GM12878 (cell line): ENCODE measurements at regions not wholly inside any gene's neighbourhood (a gene's known extent, or its start where the extent isn't known, plus 50 kb on each side); places are given as distances from the start of the nearest gene placed in this dataset.

Experiments
- CTCF ChIP-seq, 3 experiments: IDR thresholded peaks in 2 of 3; conservative IDR thresholded peaks in 1 of 3; 2 replicates each; pipeline ENCODE4 v1.5.1; 2011; ENCODE audit warnings: low read depth in 3 of 3, low read length in 3 of 3, mild to moderate bottlenecking in 3 of 3, control low read depth in 2 of 3, moderate library complexity in 2 of 3, inconsistent platforms in 1 of 3, mixed read lengths in 1 of 3; ENCODE audit not compliant: control insufficient read depth in 2 of 3, insufficient read depth in 1 of 3; ENCODE audit errors: extremely low read depth in 1 of 3
- RELA ChIP-seq: fragments of 450-650 bp; IDR thresholded peaks from 2 replicates; pipeline ENCODE4 v1.8.0; 2014; ENCODE audit warnings: borderline replicate concordance; ENCODE audit not compliant: partially characterized antibody
- USF1 ChIP-seq: IDR thresholded peaks from 2 replicates; pipeline ENCODE4 v1.6.1; 2011; ENCODE audit warnings: borderline replicate concordance, low read depth, mild to moderate bottlenecking, moderate library complexity, mixed read lengths, low read length; ENCODE audit not compliant: insufficient read depth; ENCODE audit errors: extremely low read length

- TF ChIP-seq RELA: no peak
- no peak for TF ChIP-seq USF1
- TF ChIP-seq CTCF (IDR thresholded peaks at IDR 0.05 in 2 of 3, conservative IDR thresholded peaks at IDR 0.05 in 1 of 3; ENCODE audit: control insufficient read depth in 2 of 3, extremely low read depth in 1 of 3, insufficient read depth in 1 of 3, low read depth in 3 of 3, low read length in 3 of 3): no peak
These were observed 512.6 kb upstream of the SLC35B3 start for GRCh38 chr6:8947900-8948299.
